ENCODE measurements at regions not wholly inside any gene's neighbourhood (a gene's known extent, or its start where the extent isn't known, plus 50 kb on each side); places are given as distances from the start of the nearest gene placed in this dataset.

DNA sequence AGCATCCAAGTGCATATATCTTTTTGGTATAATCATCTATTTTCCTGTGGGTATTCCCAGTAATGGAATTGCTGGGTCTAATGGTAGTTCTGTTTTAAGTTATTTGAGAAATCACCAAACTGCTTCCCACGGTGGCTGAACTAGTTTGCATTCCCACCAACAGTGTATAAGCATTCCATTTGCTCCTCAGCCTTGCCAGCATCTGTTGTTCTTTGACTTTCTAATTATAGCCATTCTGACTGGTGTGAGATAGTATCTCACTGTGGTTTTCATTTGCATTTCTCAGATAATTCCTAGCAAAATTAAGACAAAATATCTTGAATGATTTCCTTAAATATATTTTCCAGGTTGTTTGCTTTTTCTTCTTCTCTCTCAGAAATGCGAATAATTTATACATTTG, 341.1 kb downstream of the GBA3 start:
- no peaks in the 10 kb centered on the region for H3K36me3 ChIP-seq (ENCODE audit: low read length)
- no peaks in the 10 kb centered on the region for H4K20me1 ChIP-seq (ENCODE audit: low read depth, low read length)
- H2AFZ ChIP-seq (ENCODE audit: low read depth, low read length, severe bottlenecking), result no peak overlapping the region
- no peaks in the 10 kb centered on the region; the same call in 1 of the 2 replicates for H3K9me2 ChIP-seq (replicated peaks; ENCODE audit: insufficient read depth, low read length)
- no peak overlapping the region for H3K4me2 ChIP-seq (ENCODE audit: low read depth, low read length, poor library complexity, severe bottlenecking)
- no peaks in the 10 kb centered on the region for H3F3A ChIP-seq (ENCODE audit: insufficient read depth)
- no peak overlapping the region for H3K9ac ChIP-seq (ENCODE audit: low read length)
- no peaks in the 10 kb centered on the region for H3K79me2 ChIP-seq (ENCODE audit: insufficient read depth, low read length)
- no peak for TF ChIP-seq EZH2phosphoT487 (conservative IDR thresholded peaks at IDR 0.05; ENCODE audit: low read length)
- TF ChIP-seq, protein P1, sequence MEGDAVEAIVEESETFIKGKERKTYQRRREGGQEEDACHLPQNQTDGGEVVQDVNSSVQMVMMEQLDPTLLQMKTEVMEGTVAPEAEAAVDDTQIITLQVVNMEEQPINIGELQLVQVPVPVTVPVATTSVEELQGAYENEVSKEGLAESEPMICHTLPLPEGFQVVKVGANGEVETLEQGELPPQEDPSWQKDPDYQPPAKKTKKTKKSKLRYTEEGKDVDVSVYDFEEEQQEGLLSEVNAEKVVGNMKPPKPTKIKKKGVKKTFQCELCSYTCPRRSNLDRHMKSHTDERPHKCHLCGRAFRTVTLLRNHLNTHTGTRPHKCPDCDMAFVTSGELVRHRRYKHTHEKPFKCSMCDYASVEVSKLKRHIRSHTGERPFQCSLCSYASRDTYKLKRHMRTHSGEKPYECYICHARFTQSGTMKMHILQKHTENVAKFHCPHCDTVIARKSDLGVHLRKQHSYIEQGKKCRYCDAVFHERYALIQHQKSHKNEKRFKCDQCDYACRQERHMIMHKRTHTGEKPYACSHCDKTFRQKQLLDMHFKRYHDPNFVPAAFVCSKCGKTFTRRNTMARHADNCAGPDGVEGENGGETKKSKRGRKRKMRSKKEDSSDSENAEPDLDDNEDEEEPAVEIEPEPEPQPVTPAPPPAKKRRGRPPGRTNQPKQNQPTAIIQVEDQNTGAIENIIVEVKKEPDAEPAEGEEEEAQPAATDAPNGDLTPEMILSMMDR (IDR thresholded peaks at IDR 0.05; ENCODE audit: insufficient read depth, low read length, poor library complexity, severe bottlenecking), result no peak
- H3K27me3 ChIP-seq (ENCODE audit: low read length), result no peaks in the 10 kb centered on the region
- no peak overlapping the region for H3K27ac ChIP-seq (ENCODE audit: low read depth, low read length)
- H3K9me3 ChIP-seq (ENCODE audit: insufficient read depth, low read length), result no peaks in the 10 kb centered on the region
- H3K4me3 ChIP-seq (ENCODE audit: insufficient read depth, low read length, poor library complexity, severe bottlenecking), result no peak overlapping the region

DNA sequence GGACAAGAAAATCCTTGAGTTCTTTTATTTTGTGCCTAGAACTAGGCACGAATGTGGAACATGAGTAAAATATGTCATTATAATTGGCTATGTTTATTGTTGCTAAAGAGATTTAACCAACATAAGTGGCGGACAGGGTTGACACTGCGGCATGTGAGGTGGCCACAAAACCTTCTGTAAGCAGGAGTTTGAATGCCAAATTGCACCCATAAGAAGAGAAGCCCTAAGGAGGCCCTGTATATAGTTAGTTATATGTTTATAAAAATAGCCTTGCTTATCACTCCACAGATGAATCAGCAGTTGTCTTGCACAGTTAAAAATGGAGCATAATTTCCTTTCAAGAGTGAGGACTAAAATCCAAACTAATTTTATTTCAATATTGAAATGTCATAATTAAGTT, 336.1 kb downstream of the GBA3 start:
- no peaks in the 10 kb centered on the region for H3K79me2 ChIP-seq (ENCODE audit: insufficient read depth, low read length)
- no peak overlapping the region for H3K9ac ChIP-seq (ENCODE audit: low read length)
- no peak overlapping the region for H3K27ac ChIP-seq (ENCODE audit: low read depth, low read length)
- no peak for TF ChIP-seq EZH2phosphoT487 (conservative IDR thresholded peaks at IDR 0.05; ENCODE audit: low read length)
- TF ChIP-seq, protein P1 (IDR thresholded peaks at IDR 0.05; ENCODE audit: insufficient read depth, low read length, poor library complexity, severe bottlenecking), result no peak
- H2AFZ ChIP-seq (ENCODE audit: low read depth, low read length, severe bottlenecking), result no peak overlapping the region
- no peaks in the 10 kb centered on the region for H3F3A ChIP-seq (ENCODE audit: insufficient read depth)
- H3K4me2 ChIP-seq (ENCODE audit: low read depth, low read length, poor library complexity, severe bottlenecking), result no peak overlapping the region
- no peaks in the 10 kb centered on the region for H4K20me1 ChIP-seq (ENCODE audit: low read depth, low read length)
- H3K9me3 ChIP-seq (ENCODE audit: insufficient read depth, low read length), result no peaks in the 10 kb centered on the region
- H3K27me3 ChIP-seq (ENCODE audit: low read length), result no peaks in the 10 kb centered on the region
- H3K4me3 ChIP-seq (ENCODE audit: insufficient read depth, low read length, poor library complexity, severe bottlenecking), result no peak overlapping the region
- no peaks in the 10 kb centered on the region; the same call in 1 of the 2 replicates for H3K9me2 ChIP-seq (replicated peaks; ENCODE audit: insufficient read depth, low read length)
- no peaks in the 10 kb centered on the region for H3K36me3 ChIP-seq (ENCODE audit: low read length)

DNA sequence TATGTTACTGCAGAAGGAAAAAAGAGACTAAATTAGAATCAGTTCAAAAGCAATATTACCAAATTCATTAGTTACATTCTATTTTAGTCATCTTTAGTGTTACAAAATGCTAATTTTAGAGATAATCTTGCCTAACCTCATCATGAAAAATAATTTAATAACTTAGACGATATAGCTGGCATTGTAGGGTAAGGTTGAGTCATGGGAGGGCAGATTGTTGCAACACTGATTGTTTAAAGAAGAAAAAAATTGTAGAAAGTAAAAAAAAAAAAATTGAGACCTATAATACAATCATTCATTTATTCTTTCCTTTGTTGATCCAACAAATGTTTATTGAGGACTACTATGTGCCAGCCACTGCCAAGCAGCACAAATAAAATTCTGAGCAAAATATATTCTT, 330.9 kb downstream of the GBA3 start:
- no peak overlapping the region for H3K9ac ChIP-seq (ENCODE audit: low read length)

More for the DNA sequence above, 330.9 kb downstream of the GBA3 start:
- no peaks in the 10 kb centered on the region for H3F3A ChIP-seq (ENCODE audit: insufficient read depth)
- no peaks in the 10 kb centered on the region for H3K79me2 ChIP-seq (ENCODE audit: insufficient read depth, low read length)
- TF ChIP-seq, protein P1 (IDR thresholded peaks at IDR 0.05; ENCODE audit: insufficient read depth, low read length, poor library complexity, severe bottlenecking), result no peak
- TF ChIP-seq EZH2phosphoT487 (conservative IDR thresholded peaks at IDR 0.05; ENCODE audit: low read length), result no peak
- H3K27ac ChIP-seq (ENCODE audit: low read depth, low read length), result no peak overlapping the region
- H3K4me3 ChIP-seq (ENCODE audit: insufficient read depth, low read length, poor library complexity, severe bottlenecking), result no peak overlapping the region
- H3K9me3 ChIP-seq (ENCODE audit: insufficient read depth, low read length), result no peaks in the 10 kb centered on the region
- no peaks in the 10 kb centered on the region for H3K27me3 ChIP-seq (ENCODE audit: low read length)
- no peak overlapping the region for H2AFZ ChIP-seq (ENCODE audit: low read depth, low read length, severe bottlenecking)
- H3K9me2 ChIP-seq (replicated peaks; ENCODE audit: insufficient read depth, low read length), result no peaks in the 10 kb centered on the region
- H3K4me2 ChIP-seq (ENCODE audit: low read depth, low read length, poor library complexity, severe bottlenecking), result no peak overlapping the region
- H3K36me3 ChIP-seq (ENCODE audit: low read length), result no peaks in the 10 kb centered on the region
- no peaks in the 10 kb centered on the region for H4K20me1 ChIP-seq (ENCODE audit: low read depth, low read length)

Measured in SU-DHL-6 (cell line).